ENCODE measurements at regions not wholly inside any gene's neighbourhood (a gene's known extent, or its start where the extent isn't known, plus 50 kb on each side); places are given as distances from the start of the nearest gene placed in this dataset.

GRCh38 chr1:68291688-68292384 is 59.5 kb upstream of the WLS start (continued):
- TF ChIP-seq ZNF592 (IDR thresholded peaks at IDR 0.05) (no peak), CBFA2T2 (conservative IDR thresholded peaks at IDR 0.05) (peak; percentile 83), ZFP1 (CRISPR knock-in tag; IDR thresholded peaks at IDR 0.05) (no peak), NCOR1 (IDR thresholded peaks at IDR 0.05) (peak; percentile 76), CREM (IDR thresholded peaks at IDR 0.05; ENCODE audit: low read depth) (0 out of 2 replicates have a peak, but pooled peaks have one; percentile 28), HDAC1 (IDR thresholded peaks at IDR 0.05) (peak in 1 of 2 experiments; percentile 88; a peak in 2 of 4 replicates), SMARCA4 (IDR thresholded peaks at IDR 0.05) (peak; percentile 83), CBFA2T3 (IDR thresholded peaks at IDR 0.05) (peak; percentile 89), MITF (IDR thresholded peaks at IDR 0.05) (peak; percentile 59; the same call in 1 of the 2 replicates), FOSL1 (tag; conservative IDR thresholded peaks at IDR 0.05) (peak; percentile 86), TAL1 (IDR thresholded peaks at IDR 0.05) (peak; percentile 89), HDAC8 (tag; IDR thresholded peaks at IDR 0.05) (no peak), ZNF165 (CRISPR knock-in tag; IDR thresholded peaks at IDR 0.05; ENCODE audit: borderline replicate concordance) (no peak), NR2C2 (CRISPR knock-in tag; IDR thresholded peaks at IDR 0.05) (no peak), NR2C2 (tag; IDR thresholded peaks at IDR 0.05) (peak; percentile 52; the same call in 1 of the 2 replicates), ETV1 (tag; conservative IDR thresholded peaks at IDR 0.05; ENCODE audit: low read depth) (no peak), STAG1 (CRISPR knock-in tag; IDR thresholded peaks at IDR 0.05; ENCODE audit: borderline replicate concordance) (no peak), ARID1B (IDR thresholded peaks at IDR 0.05) (peak; percentile 92), CXXC5 (CRISPR knock-in tag; IDR thresholded peaks at IDR 0.05) (peak; percentile 22; the same call in 1 of the 2 replicates), HSF4 (CRISPR knock-in tag; IDR thresholded peaks at IDR 0.05; ENCODE audit: borderline replicate concordance) (no peak), CREB3L1 (IDR thresholded peaks at IDR 0.05; ENCODE audit: borderline replicate concordance, low read depth) (no peak), C11orf30 (IDR thresholded peaks at IDR 0.05; ENCODE audit: low read depth) (peak; percentile 97)
